Mesodermal cell (in vitro differentiated cells): ENCODE measurements at regions not wholly inside any gene's neighbourhood (a gene's known extent, or its start where the extent isn't known, plus 50 kb on each side); places are given as distances from the start of the nearest gene placed in this dataset.

Source experiments
- H3K27ac ChIP-seq: 2 replicates; pipeline ENCODE4 v1.7.0; 2013; ENCODE audit warnings: mild to moderate bottlenecking, low read depth, low read length, moderate library complexity; ENCODE audit not compliant: severe bottlenecking
- H3K36me3 ChIP-seq: 2 replicates; pipeline ENCODE4 v1.7.1; 2013; ENCODE audit warnings: mild to moderate bottlenecking, low read length, moderate library complexity; ENCODE audit not compliant: control insufficient read depth, insufficient read depth
- H3K4me1 ChIP-seq: one replicate; pipeline ENCODE4 v1.7.1; 2013; ENCODE audit warnings: mild to moderate bottlenecking, low read length; ENCODE audit not compliant: insufficient read depth, control insufficient read depth, poor library complexity, severe bottlenecking
- H3K4me3 ChIP-seq: 2 replicates; pipeline ENCODE4 v1.7.0; 2013; ENCODE audit warnings: low read length, control low read depth, mild to moderate bottlenecking; ENCODE audit not compliant: insufficient read depth, poor library complexity, severe bottlenecking; ENCODE audit errors: extremely low read depth
- H3K9me3 ChIP-seq: 2 replicates; pipeline ENCODE4 v1.7.1; 2013; ENCODE audit warnings: mild to moderate bottlenecking, low read length, moderate library complexity; ENCODE audit not compliant: control insufficient read depth
- WGBS, 2 experiments: methylation state at CpG; one replicate each; pipeline ENCODE4 v1.1.5; 2013; ENCODE audit warnings: missing lambda C conversion rate in 2 of 2; ENCODE audit not compliant: insufficient coverage in 2 of 2; 5-methylcytosine and 5-hydroxymethylcytosine counted together

GRCh38 chr6:11650025-11650696 lies 112.6 kb downstream of the TMEM170B start:
- Histone ChIP-seq H3K9me3 (peaks cover 14% of the 10 kb centered on the region), H3K4me1 (peaks cover 44% of the 10 kb centered on the region), H3K4me3 (no peak overlapping the region), H3K27ac (peak overlapping the region; percentile 97), H3K36me3 (no peaks in the 10 kb centered on the region)
- WGBS, 2 experiments: 0 to 3% methylated on average over 3 to 4 of the region's 7 CpGs

GRCh38 chr6:11650711-11651110 lies 113.2 kb downstream of the TMEM170B start:
- no peak overlapping the region for H3K4me3 ChIP-seq
- H3K27ac ChIP-seq: peak overlapping the region; percentile 97
- peaks cover 48% of the 10 kb centered on the region for H3K4me1 ChIP-seq

GRCh38 chr6:11653028-11653583 lies 115.6 kb downstream of the TMEM170B start:
- Histone ChIP-seq H3K4me3 (no peak overlapping the region), H3K9me3 (peaks cover 5% of the 10 kb centered on the region), H3K27ac (peak overlapping the region; percentile 88), H3K36me3 (no peaks in the 10 kb centered on the region), H3K4me1 (peaks cover 59% of the 10 kb centered on the region)
- WGBS, 2 experiments: 29 to 43% methylated on average over 4 to 6 of the region's 8 CpGs

More at GRCh38 chr6:11650711-11651110, 113.2 kb downstream of the TMEM170B start:
- WGBS, 2 experiments: no CpG with 5 or more reads among the region's 1 CpG
- no peaks in the 10 kb centered on the region for H3K36me3 ChIP-seq
- H3K9me3 ChIP-seq: peaks cover 14% of the 10 kb centered on the region

- Histone ChIP-seq H3K9me3 (no peaks in the 10 kb centered on the region), H3K27ac (peak overlapping the region; percentile 20), H3K4me3 (no peak overlapping the region), H3K36me3 (no peaks in the 10 kb centered on the region), H3K4me1 (peaks cover 55% of the 10 kb centered on the region)
- WGBS, 2 experiments: 100% methylated on average over 1 of the region's 2 CpGs; no CpG with 5 or more reads in 1 of the 2 experiments
These were observed 117.3 kb downstream of the TMEM170B start for GRCh38 chr6:11654876-11655275.

- peaks cover 41% of the 10 kb centered on the region for H3K4me1 ChIP-seq
- H3K4me3 ChIP-seq: no peak overlapping the region
- H3K9me3 ChIP-seq: no peaks in the 10 kb centered on the region
- no peaks in the 10 kb centered on the region for H3K36me3 ChIP-seq
- H3K27ac ChIP-seq: no peak overlapping the region
- WGBS, 2 experiments: 55 to 61% methylated on average over 7 of the region's 7 CpGs
These were observed 118.9 kb downstream of the TMEM170B start for GRCh38 chr6:11656491-11656890.

GRCh38 chr6:11659757-11660156 lies 118.8 kb downstream of the ADTRP start:
- 83 to 88% methylated on average over 2 of the region's 2 CpGs for WGBS, 2 experiments
- Histone ChIP-seq H3K9me3 (no peaks in the 10 kb centered on the region), H3K27ac (no peak overlapping the region), H3K4me1 (peaks cover 19% of the 10 kb centered on the region), H3K36me3 (no peaks in the 10 kb centered on the region), H3K4me3 (no peak overlapping the region)

- Histone ChIP-seq H3K27ac (no peak overlapping the region), H3K36me3 (no peaks in the 10 kb centered on the region)
- WGBS, 2 experiments: no CpG with 5 or more reads among the region's 1 CpG
These were observed 116.3 kb downstream of the ADTRP start for GRCh38 chr6:11662323-11662722.

GRCh38 chr6:11663519-11663918 lies 115.1 kb downstream of the ADTRP start:
- no peaks in the 10 kb centered on the region for H3K4me1 ChIP-seq
- WGBS, 2 experiments: 100% methylated on average over 1 of the region's 2 CpGs
- no peak overlapping the region for H3K4me3 ChIP-seq
- no peaks in the 10 kb centered on the region for H3K36me3 ChIP-seq
- no peak overlapping the region for H3K27ac ChIP-seq
- no peaks in the 10 kb centered on the region for H3K9me3 ChIP-seq

More at GRCh38 chr6:11662323-11662722, 116.3 kb downstream of the ADTRP start:
- no peaks in the 10 kb centered on the region for H3K4me1 ChIP-seq
- H3K4me3 ChIP-seq: no peak overlapping the region
- no peaks in the 10 kb centered on the region for H3K9me3 ChIP-seq
